ENCODE measurements at regions not wholly inside any gene's neighbourhood (a gene's known extent, or its start where the extent isn't known, plus 50 kb on each side); places are given as distances from the start of the nearest gene placed in this dataset.

- 93% methylated on average over 1 of the region's 6 CpGs for WGBS (ENCODE audit: insufficient coverage, low lambda C conversion rate)
- Histone ChIP-seq H3K9me3 (ENCODE audit: control insufficient read depth, low read depth, low read length) (no peaks in the 10 kb centered on the region), H3K27ac (ENCODE audit: low read length) (no peak overlapping the region), H3K4me3 (ENCODE audit: low read length) (no peak overlapping the region), H3K4me1 (ENCODE audit: control insufficient read depth, insufficient read depth, low read length) (no peaks in the 10 kb centered on the region), H3K36me3 (ENCODE audit: control insufficient read depth, insufficient read depth, low read length) (no peaks in the 10 kb centered on the region), H3K27me3 (ENCODE audit: control insufficient read depth, insufficient read depth, low read length) (no peaks in the 10 kb centered on the region)
- no peak for DNase-seq
Measured at GRCh38 chr10:2222631-2223030, 485.3 kb upstream of the ADARB2 start.

DNA sequence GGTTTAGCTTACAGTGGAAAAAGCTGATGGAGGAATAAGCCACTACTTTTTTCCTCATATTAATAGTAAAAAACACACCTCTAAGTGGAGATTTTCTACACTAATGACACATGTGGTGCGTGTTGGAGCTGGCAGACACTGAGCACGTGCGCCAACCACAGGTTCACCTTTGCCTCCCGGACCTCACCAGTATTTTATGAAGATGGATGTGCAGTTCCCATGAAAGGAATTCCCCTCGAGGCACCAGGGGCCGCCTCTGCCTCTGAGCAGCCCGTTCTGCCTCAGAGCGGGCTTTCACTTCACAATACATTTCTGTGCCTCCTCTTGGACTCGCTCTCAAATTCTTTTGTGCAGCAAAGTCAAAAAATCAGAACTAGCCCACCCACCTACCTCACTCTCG lies 477.5 kb upstream of the ADARB2 start:
- Histone ChIP-seq H3K27me3 (ENCODE audit: control insufficient read depth, insufficient read depth, low read length) (no peaks in the 10 kb centered on the region), H3K4me3 (ENCODE audit: low read length) (no peak overlapping the region)

DNA sequence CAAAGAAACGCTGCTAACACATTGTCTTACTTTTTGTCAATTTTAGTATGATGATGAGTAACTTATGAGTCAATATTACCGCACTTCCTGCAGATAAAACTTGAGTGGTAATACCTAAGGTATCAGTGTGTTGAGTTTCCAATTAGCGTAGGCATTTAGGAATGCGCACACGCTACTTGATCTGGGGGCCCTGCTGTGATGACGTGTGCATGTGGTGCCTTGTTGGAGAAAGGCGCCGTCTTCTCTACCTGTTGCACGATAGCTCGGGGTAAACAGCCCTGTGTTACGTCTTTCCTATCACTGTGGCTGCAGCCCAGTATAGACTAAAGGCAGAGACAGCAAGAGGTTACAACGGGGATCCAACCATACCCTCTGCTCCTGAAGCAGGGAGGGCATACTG lies 476.8 kb upstream of the ADARB2 start:
- H3K4me1 ChIP-seq (ENCODE audit: control insufficient read depth, insufficient read depth, low read length) = no peaks in the 10 kb centered on the region
- no peak overlapping the region for H3K4me3 ChIP-seq (ENCODE audit: low read length)
- no peaks in the 10 kb centered on the region for H3K9me3 ChIP-seq (ENCODE audit: control insufficient read depth, low read depth, low read length)
- DNase-seq = no peak
- H3K27me3 ChIP-seq (ENCODE audit: control insufficient read depth, insufficient read depth, low read length) = no peaks in the 10 kb centered on the region
- H3K36me3 ChIP-seq (ENCODE audit: control insufficient read depth, insufficient read depth, low read length) = no peaks in the 10 kb centered on the region
- H3K27ac ChIP-seq (ENCODE audit: low read length) = no peak overlapping the region
- WGBS (ENCODE audit: insufficient coverage, low lambda C conversion rate) = 48% methylated on average over 2 of the region's 12 CpGs

More for the DNA sequence above, 477.5 kb upstream of the ADARB2 start:
- DNase-seq = no peak
- no CpG with 5 or more reads among the region's 10 CpGs for WGBS (ENCODE audit: insufficient coverage, low lambda C conversion rate)
- Histone ChIP-seq H3K4me1 (ENCODE audit: control insufficient read depth, insufficient read depth, low read length) (no peaks in the 10 kb centered on the region), H3K36me3 (ENCODE audit: control insufficient read depth, insufficient read depth, low read length) (no peaks in the 10 kb centered on the region), H3K27ac (ENCODE audit: low read length) (no peak overlapping the region), H3K9me3 (ENCODE audit: control insufficient read depth, low read depth, low read length) (no peaks in the 10 kb centered on the region)

DNA sequence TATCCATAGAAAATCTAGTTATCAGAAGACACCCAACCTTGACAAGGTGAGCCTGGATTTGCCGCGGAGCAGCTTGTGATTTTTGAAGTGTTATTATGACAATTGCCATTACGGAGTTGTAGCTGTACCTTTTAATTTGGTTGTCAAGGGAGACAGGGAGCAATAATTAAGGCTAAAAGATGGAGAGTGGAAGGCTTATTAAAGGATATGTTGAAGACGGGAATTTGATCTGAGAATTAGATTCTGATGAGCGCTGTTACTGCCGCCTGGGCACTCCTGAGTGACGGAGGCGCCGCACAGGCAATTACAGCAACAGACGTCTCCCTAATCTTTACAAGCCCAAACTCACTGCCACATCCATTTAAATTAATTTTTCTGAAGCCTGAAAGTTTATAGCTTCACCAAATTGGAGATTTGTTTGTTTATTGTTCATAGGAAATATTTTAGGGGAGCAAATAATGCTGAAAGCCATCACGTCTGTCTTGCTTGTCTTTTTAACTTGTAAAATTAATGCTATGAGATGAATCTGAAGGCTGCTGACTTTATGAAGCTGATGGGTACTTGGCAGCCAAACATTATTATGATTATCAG lies 475.0 kb upstream of the ADARB2 start:
- Histone ChIP-seq H3K27ac (ENCODE audit: low read length) (no peak overlapping the region), H3K4me1 (ENCODE audit: control insufficient read depth, insufficient read depth, low read length) (no peaks in the 10 kb centered on the region), H3K36me3 (ENCODE audit: control insufficient read depth, insufficient read depth, low read length) (no peaks in the 10 kb centered on the region), H3K4me3 (ENCODE audit: low read length) (no peak overlapping the region), H3K9me3 (ENCODE audit: control insufficient read depth, low read depth, low read length) (no peaks in the 10 kb centered on the region), H3K27me3 (ENCODE audit: control insufficient read depth, insufficient read depth, low read length) (no peaks in the 10 kb centered on the region)
- WGBS (ENCODE audit: insufficient coverage, low lambda C conversion rate) = 64% methylated on average over 5 of the region's 11 CpGs
- DNase-seq = no peak

- 3% methylated on average over 7 of the region's 7 CpGs for WGBS (ENCODE audit: insufficient coverage, low lambda C conversion rate)
- DNase-seq = no peak
- Histone ChIP-seq H3K27ac (ENCODE audit: low read length) (no peak overlapping the region), H3K27me3 (ENCODE audit: control insufficient read depth, insufficient read depth, low read length) (no peaks in the 10 kb centered on the region), H3K4me1 (ENCODE audit: control insufficient read depth, insufficient read depth, low read length) (no peaks in the 10 kb centered on the region), H3K36me3 (ENCODE audit: control insufficient read depth, insufficient read depth, low read length) (no peaks in the 10 kb centered on the region), H3K9me3 (ENCODE audit: control insufficient read depth, low read depth, low read length) (no peaks in the 10 kb centered on the region), H3K4me3 (ENCODE audit: low read length) (no peak overlapping the region)
Measured at GRCh38 chr10:2210088-2210487, 472.8 kb upstream of the ADARB2 start.

GRCh38 chr10:2208106-2208505 lies 470.8 kb upstream of the ADARB2 start:
- H3K9me3 ChIP-seq (ENCODE audit: control insufficient read depth, low read depth, low read length) = no peaks in the 10 kb centered on the region
- no peak for DNase-seq
- no peak overlapping the region for H3K4me3 ChIP-seq (ENCODE audit: low read length)
- H3K36me3 ChIP-seq (ENCODE audit: control insufficient read depth, insufficient read depth, low read length) = no peaks in the 10 kb centered on the region
- WGBS (ENCODE audit: insufficient coverage, low lambda C conversion rate) = 100% methylated on average over 1 of the region's 7 CpGs
- H3K4me1 ChIP-seq (ENCODE audit: control insufficient read depth, insufficient read depth, low read length) = no peaks in the 10 kb centered on the region
- no peaks in the 10 kb centered on the region for H3K27me3 ChIP-seq (ENCODE audit: control insufficient read depth, insufficient read depth, low read length)
- H3K27ac ChIP-seq (ENCODE audit: low read length) = no peak overlapping the region

DNA sequence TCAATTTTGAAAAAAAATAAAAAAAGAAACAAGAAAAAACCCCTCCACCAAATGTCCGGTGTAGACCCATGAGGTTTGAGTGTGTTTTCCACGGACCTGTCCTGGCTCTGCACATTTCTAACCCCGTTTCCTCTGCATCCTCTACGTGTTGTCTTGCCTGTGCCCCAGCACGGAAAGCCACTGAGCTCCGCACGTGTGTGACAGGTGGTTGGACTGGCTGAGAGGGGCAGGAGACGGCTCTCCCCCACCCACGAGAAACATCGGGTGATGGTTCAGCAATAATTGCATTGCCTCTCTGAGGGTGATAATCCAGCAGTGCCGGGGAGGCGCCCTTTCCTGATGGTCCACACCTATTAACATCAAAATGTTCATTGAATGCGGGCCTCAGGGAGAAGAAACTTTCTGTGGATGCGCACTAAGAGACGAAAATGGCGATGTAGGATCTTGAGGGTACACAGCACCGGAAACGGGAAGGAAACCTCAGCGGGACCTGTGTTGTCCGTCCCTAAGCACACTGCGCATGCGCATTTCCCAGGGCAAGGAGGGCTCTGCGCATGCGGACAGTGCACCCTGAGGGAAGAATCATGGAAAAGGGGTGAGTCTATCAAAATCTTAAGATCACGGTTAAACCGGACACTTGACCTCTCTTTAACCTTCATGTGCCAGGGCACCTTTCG lies 470.1 kb upstream of the ADARB2 start:
- Histone ChIP-seq H3K9me3 (ENCODE audit: control insufficient read depth, low read depth, low read length) (no peaks in the 10 kb centered on the region), H3K27me3 (ENCODE audit: control insufficient read depth, insufficient read depth, low read length) (no peaks in the 10 kb centered on the region), H3K4me1 (ENCODE audit: control insufficient read depth, insufficient read depth, low read length) (no peaks in the 10 kb centered on the region), H3K4me3 (ENCODE audit: low read length) (no peak overlapping the region), H3K36me3 (ENCODE audit: control insufficient read depth, insufficient read depth, low read length) (no peaks in the 10 kb centered on the region), H3K27ac (ENCODE audit: low read length) (no peak overlapping the region)
- DNase-seq = no peak
- WGBS (ENCODE audit: insufficient coverage, low lambda C conversion rate) = 93% methylated on average over 3 of the region's 27 CpGs

- Histone ChIP-seq H3K4me1 (ENCODE audit: control insufficient read depth, insufficient read depth, low read length) (no peaks in the 10 kb centered on the region), H3K9me3 (ENCODE audit: control insufficient read depth, low read depth, low read length) (no peaks in the 10 kb centered on the region), H3K27ac (ENCODE audit: low read length) (no peak overlapping the region), H3K27me3 (ENCODE audit: control insufficient read depth, insufficient read depth, low read length) (no peaks in the 10 kb centered on the region), H3K36me3 (ENCODE audit: control insufficient read depth, insufficient read depth, low read length) (no peaks in the 10 kb centered on the region), H3K4me3 (ENCODE audit: low read length) (no peak overlapping the region)
- DNase-seq = no peak
- WGBS (ENCODE audit: insufficient coverage, low lambda C conversion rate) = 100% methylated on average over 1 of the region's 2 CpGs
Measured at GRCh38 chr10:2205406-2205805, 468.1 kb upstream of the ADARB2 start.

DNA sequence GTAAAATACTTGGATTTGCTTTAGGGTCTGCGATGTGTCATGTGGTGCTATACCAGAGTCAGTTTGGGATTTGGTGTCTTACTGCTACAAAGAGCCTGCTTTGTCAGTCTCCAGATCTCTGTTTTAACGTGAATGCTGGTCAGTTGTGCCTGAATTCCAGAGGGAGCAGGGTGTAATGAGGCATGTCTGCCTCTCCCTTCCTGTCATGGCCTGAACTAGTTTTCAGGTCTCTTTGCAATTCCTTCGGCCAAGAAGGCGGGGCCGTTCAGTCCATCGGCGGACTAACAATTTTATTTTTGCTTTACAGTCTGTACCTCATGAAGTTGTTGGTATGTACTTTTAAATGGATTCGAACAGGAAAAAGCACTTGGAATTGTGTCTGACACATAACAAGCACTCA lies 465.1 kb upstream of the ADARB2 start:
- WGBS (ENCODE audit: insufficient coverage, low lambda C conversion rate) = 67% methylated on average over 1 of the region's 8 CpGs
- Histone ChIP-seq H3K27ac (ENCODE audit: low read length) (no peak overlapping the region), H3K9me3 (ENCODE audit: control insufficient read depth, low read depth, low read length) (no peaks in the 10 kb centered on the region), H3K4me3 (ENCODE audit: low read length) (no peak overlapping the region), H3K4me1 (ENCODE audit: control insufficient read depth, insufficient read depth, low read length) (no peaks in the 10 kb centered on the region), H3K27me3 (ENCODE audit: control insufficient read depth, insufficient read depth, low read length) (no peaks in the 10 kb centered on the region), H3K36me3 (ENCODE audit: control insufficient read depth, insufficient read depth, low read length) (no peaks in the 10 kb centered on the region)
- no peak for DNase-seq

GRCh38 chr10:2201534-2202099 lies 464.3 kb upstream of the ADARB2 start:
- H3K27me3 ChIP-seq (ENCODE audit: control insufficient read depth, insufficient read depth, low read length) = no peaks in the 10 kb centered on the region
- no peak for DNase-seq
- H3K4me3 ChIP-seq (ENCODE audit: low read length) = no peak overlapping the region
- H3K27ac ChIP-seq (ENCODE audit: low read length) = no peak overlapping the region
- no peaks in the 10 kb centered on the region for H3K36me3 ChIP-seq (ENCODE audit: control insufficient read depth, insufficient read depth, low read length)
- H3K4me1 ChIP-seq (ENCODE audit: control insufficient read depth, insufficient read depth, low read length) = no peaks in the 10 kb centered on the region
- peaks cover 3% of the 10 kb centered on the region for H3K9me3 ChIP-seq (ENCODE audit: control insufficient read depth, low read depth, low read length)
- WGBS (ENCODE audit: insufficient coverage, low lambda C conversion rate) = no CpG with 5 or more reads among the region's 6 CpGs

DNA sequence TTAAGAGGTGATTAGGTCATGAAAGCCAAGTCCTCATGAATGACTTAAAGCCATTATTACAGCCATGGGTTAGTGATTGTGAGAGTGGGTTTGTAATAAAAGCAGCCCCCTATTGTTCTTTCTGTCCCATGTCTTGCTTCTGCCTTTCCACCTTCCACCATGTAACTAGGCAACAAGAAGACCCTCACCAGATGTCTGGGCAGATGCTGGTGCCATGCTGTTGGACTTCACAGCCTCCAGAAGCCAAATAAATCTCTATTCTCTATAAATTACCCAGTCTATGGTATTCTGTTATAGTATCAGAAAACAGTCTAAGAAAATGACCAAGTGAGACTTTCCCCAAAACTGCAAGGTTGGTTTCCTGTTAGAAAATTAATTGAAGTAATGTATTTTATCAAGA lies 460.3 kb upstream of the ADARB2 start:
- Histone ChIP-seq H3K27me3 (ENCODE audit: control insufficient read depth, insufficient read depth, low read length) (no peaks in the 10 kb centered on the region), H3K4me3 (ENCODE audit: low read length) (no peak overlapping the region), H3K27ac (ENCODE audit: low read length) (no peak overlapping the region), H3K36me3 (ENCODE audit: control insufficient read depth, insufficient read depth, low read length) (no peaks in the 10 kb centered on the region), H3K9me3 (ENCODE audit: control insufficient read depth, low read depth, low read length) (peaks cover 3% of the 10 kb centered on the region), H3K4me1 (ENCODE audit: control insufficient read depth, insufficient read depth, low read length) (no peaks in the 10 kb centered on the region)
- DNase-seq = no peak

Measured in large intestine (tissue), 3 donors.